ENCODE measurements at regions not wholly inside any gene's neighbourhood (a gene's known extent, or its start where the extent isn't known, plus 50 kb on each side); places are given as distances from the start of the nearest gene placed in this dataset.

DNA sequence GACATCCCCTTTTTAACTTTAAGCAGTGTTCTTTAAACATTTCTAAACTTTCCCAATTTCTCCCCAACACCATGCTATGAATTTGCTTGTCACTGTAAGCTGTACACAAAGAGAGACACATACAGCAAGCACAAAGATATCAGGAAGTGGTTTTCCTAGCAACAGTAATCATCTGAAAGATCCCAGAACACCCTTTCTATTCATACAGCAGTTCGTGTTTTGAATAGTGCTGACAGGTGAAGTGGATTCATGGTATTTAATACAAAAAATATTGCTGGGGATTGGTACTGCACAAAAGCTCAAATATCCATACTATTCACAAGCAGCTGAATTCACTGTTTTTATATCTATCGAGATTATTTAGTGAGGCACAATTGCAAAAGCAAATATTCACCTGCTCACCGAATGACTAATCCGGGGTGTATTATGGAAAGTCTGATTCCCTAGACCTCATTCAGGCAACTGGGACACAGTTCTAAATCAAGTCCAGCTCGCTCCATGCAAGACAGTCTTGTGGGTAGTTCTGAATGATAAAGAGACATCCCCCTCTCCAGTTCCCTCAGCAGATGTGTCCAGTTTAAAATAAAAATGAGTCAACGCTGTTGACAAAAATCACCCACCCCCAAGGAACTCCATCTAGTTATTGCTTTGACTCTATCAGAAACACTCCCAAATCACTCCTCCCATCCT, 107.1 kb upstream of the TSHZ2 start:
- no peak for DNase-seq (ENCODE audit: low read depth)

DNA sequence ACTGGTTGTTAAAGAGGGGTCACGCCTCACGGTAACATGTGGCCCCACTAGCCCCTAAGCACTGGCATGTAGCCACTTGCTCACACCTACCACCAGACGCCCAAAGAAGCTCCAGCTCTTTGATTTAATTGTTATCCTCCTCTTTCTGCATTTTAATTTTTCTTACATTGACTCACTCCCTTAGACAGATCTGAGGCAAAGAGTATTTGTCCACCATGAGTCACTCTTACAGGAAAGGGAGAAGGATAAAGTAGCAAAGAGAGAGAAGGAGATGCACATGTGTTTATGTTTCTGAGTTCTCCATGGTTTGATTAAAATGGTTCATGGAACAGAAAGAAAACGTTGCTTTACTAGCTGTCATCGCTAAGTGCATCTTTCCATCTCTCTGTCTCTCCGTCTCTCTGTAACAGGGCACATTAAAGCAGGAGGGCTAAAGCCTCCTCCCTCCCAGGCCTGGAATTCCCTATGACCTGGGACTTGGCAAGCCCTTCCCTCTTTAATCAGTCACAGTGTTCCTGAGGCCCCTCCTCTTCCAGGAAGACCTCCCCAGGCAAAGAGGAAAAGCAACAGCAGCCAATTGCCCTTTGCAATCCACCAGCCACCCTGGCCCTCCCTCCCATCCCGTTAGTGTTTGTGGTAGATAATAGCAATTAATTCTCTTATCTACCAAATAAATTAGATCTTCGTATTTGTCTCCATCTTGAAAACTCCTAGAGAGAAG, 112.8 kb upstream of the TSHZ2 start:
- DNase-seq (ENCODE audit: low read depth): no peak

DNA sequence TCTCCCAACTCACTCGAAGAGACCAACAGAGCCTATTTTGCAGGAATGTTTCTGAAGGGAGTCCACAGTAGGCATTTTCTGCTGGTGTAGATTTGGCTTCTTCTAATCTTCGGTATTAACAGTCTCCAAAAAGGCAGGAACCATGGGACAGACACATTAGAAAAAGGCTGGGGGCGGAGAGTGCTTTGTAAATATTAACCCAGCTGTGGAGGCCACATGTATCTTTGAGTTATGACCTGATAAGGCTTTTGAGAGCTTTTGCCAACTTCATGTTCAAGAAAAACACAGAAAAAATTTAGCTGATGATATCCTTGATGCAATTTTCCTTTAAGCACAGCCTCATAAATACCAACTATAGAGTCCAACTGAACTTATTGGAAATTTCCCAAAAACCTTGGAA, 119.4 kb upstream of the TSHZ2 start:
- no peak for DNase-seq (ENCODE audit: low read depth)

DNA sequence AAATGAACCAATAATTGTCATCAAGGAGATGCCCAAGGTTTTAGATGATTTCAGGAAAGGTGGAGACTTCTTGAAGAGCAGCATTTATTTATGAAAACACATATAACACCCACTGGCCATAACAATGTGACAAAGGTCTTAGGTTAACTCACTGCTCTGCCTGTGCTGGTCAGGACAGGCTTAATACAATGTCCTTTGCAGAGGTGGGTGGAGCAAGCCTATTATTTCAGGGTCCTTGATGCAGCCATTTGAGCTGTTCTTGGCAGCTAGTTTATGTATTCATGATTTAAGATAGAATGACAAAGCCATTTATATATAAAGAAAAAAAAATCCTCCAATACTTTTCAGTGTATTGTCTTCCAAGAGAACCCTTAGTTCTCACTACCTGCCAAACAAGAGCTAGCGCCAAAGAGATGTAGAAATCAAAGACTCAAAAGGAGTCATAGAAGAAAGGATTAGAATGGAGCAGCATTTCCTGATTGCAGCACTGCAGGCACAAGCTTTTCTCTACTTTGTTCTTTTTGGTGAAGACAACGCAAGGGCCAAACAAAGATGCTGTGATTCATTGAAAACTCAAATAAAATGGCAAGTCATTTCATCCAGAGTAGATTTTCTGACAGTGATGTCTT, 124.3 kb upstream of the TSHZ2 start:
- DNase-seq (ENCODE audit: low read depth): no peak

DNA sequence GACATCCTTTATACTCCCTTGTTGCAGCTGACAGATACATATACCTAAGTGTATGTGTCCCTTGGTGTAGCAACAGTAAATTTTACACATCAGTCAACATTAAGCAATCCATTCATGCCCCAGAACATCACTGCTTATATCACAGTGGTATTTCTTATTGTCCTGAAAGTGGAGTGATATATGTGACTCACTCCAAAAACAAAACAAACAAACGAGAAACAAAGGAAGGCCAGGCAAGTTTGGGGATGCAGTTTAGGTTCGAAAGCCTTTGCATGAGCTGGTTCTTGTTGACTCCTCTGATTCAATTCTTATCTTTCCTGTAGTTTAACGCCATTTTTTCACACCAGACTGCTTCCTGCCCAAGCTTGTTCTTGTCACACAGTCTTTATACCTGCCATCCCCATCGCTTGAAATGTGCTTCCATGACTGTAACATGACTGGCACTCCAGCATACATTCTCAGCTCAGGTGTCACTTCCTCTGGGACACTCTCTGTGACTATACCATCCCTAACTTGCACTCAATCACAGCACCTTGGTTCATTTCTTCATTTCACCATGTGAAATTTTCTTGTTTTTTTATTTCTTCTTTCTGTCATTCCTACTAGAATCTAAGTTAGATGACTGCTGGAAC, 125.0 kb upstream of the TSHZ2 start:
- DNase-seq (ENCODE audit: low read depth): no peak

DNA sequence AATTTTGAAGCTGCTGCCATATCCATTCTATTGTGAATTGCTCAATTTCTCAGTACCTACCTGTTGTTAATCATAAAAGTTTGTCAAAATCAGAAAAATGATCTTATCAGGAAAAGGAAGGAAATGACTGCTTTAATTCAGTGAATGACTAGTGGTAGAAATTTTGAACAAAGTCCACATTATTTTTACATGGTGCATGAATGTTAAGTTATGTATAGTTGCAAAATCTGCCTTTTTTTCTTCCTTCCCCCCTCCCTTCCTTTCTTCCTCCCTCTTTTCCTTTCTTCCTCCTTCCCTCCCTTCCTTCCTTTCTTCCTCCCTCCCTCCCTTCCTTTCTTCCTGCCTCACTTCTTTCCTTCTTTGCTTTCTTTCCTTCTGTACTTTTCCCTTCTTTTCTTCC, 127.1 kb upstream of the TSHZ2 start:
- DNase-seq (ENCODE audit: low read depth): no peak

DNA sequence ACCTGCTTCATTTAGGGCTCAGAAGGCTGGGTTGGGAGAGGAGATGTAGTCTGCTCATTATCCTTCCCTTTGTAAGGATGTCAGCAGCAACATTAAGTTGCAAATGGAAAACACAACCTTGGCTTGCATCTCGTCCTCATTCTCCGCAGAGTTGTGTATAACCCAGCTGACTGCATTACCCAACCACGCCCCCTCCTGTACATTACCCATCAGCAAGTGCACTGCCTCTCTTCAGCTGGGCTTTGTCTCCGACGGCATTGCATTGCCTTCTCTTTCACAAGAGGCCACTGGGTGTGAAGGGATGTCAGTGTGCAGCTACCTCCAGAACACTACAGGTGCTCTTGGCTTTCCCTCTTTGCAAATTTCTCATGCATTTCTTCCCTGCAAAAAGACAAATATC, 128.7 kb upstream of the TSHZ2 start:
- no peak for DNase-seq (ENCODE audit: low read depth)

DNA sequence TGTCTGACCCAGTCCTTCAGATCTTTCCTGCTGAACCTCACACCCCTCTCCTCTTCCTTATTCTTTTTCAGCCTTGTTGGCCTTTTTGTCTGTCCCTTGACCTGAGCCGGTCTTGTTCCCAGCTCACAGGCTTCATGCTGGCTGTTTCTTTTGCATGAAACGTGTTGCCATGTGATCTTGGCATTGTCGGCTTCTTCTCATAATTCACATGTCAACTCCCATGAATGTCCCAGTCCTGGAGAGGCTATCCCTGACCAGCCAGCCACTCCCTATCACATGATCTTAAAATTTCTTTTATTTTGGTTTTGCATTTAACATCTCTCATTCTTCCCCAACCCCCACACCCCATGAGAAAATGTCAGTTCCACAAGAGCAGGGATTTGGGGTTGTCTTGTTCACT, 131.2 kb upstream of the TSHZ2 start:
- no peak for DNase-seq (ENCODE audit: low read depth)

DNA sequence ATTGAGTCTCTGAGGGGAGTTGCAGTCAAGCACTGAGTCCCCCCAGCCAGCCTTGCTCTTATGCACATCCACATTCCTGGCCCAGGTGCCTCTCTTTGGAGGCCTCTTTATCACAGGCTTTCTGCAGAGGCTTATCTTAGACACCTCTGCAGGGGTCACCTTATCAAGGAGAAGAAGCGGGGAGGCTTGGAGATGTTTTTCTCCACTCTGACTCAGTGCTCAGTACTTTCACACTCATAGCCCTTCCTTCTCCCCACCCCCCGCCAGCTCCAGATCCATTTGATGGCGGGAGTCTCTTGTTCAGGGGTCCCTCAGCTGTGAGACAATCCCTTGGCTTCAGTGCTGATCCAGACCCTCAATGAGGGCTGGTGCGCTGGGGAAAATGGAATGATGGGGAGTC, 132.1 kb upstream of the TSHZ2 start:
- DNase-seq (ENCODE audit: low read depth): no peak

DNA sequence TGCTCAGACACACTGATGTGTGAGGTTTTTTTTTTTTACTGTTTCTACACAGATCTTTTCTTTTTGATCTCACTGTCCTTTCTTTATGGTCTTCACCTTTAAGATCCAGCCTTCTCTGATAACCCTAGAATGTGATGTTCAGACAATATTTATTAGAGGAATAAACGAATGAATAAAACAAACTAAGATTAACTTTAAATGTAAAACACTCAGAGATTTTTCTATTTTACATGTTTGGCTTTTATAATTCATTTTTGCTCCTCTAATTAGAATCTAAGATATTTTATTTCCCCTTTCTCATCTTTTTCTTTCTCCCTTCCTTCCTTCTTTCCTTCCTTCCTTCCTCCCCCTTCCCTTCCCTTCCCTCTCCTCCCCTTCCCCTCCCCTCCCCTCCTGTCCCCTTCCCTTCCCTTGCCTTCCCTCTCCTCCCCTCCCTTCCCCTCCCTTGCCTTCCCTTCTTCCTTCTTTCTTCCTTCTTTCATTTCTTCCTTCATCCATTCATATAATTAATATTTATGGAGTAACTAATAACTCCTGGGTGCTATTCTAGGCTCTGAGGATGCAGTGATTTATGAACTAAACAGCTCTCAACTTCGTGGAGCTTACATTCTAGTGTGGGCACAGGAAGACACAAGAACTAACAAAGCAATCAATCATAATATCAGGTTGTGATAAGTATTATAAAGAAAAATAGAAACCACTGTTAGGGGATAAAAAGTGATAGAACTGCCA, 133.5 kb upstream of the TSHZ2 start:
- DNase-seq (ENCODE audit: low read depth): no peak

DNA sequence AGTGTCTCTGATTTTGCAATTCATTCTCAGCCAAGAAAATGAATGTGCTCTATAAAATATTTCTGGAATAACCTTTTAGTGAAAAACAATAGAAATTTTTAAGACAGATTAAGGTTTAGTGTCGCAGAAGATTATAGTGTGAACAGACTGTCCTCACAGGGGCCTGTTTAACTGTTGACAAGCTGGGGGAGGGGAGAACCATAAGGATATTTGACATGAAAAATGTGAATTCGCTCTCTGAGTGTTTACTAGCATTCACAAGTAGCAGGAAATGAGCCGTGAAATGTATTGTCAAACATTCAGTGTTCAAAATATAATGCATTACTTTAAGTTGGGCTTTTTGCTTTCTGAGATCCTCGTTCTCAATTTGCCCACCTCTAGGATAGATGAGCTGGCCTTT, 134.8 kb upstream of the TSHZ2 start:
- no peak for DNase-seq (ENCODE audit: low read depth)

DNA sequence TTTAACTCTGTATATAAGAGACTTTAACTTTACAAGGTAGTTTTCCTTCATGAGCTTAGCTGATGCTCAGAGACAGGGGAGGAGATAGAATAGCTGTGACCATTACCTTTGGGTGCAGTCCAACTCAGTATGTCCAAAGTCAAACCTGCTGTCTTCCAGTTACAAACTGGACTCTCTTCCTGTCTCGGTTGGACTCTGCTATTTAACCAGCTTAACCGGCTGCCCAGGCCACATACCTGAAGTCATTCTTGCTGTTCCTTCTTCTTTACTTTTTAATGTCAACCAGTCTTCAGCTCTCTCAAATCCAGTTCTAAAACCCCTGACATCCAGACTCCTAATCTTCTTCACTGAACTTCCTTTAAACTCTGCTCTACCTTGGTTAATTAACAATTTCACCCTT, 138.3 kb upstream of the TSHZ2 start:
- DNase-seq (ENCODE audit: low read depth): no peak

DNA sequence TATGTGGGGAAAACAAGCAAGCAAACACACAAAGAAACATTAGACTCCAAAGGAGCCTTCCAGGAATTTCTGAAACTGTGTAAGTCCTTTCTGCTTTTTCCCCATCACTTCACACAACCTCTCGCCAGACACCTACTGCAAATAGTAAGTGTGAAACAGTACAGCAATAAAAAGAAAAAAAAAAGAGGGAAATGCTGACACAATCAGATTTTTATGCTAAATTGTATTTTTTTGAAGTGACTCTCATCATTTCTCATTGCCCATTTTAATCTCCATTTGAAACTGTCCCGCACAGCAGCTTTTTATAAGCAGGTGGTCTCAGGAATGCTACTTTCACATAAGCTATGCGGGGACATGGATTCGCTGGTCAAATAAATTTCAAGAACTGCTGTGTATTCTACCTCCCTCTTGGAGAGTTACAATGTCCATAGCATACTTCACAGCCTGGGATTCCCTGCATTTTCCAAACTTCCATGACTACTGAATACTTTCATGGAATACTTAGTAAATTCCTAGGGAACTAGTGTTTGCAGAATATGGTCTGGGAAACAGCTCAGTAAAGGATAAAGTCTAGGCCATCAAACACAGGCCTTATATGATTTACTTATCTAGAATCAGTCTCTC, 139.9 kb upstream of the TSHZ2 start:
- no peak for DNase-seq (ENCODE audit: low read depth)

DNA sequence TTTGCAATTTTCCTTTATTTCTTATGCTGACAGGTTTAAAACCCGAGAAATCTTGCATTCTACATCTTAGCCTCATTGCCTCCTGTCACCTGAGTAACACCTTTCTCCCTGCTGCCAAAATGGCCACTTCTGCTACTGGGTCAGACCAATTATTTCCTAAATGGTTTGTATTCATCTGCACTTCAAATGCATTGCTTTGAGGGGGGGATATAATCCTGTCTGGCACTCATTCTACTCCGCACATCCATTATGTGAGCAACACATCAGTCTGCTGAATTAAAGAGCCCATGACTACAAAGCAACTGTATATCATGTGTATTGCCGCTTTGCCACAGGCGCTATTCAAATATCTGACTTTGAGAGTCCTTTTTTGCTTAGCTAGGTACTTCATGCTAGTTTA, 141.6 kb upstream of the TSHZ2 start:
- DNase-seq (ENCODE audit: low read depth): no peak

DNA sequence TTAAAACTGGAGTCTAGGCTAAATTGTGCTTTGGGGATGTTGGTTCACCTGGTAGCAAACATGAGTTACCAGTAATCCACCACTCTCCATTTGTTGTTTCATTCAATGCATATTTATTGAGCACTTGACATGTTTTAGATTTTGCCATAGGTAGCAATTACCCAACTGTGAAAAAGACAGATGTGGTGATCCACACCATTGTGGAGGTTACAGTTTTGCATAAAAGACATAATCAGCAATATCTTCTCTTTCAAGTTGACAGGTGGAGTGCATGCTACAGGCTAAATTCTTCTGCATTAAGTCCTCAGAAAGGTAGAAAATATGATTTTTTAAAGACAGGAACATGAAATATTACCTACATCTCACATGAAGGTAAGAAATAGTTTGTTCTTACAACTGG, 143.0 kb upstream of the TSHZ2 start:
- no peak for DNase-seq (ENCODE audit: low read depth)

DNA sequence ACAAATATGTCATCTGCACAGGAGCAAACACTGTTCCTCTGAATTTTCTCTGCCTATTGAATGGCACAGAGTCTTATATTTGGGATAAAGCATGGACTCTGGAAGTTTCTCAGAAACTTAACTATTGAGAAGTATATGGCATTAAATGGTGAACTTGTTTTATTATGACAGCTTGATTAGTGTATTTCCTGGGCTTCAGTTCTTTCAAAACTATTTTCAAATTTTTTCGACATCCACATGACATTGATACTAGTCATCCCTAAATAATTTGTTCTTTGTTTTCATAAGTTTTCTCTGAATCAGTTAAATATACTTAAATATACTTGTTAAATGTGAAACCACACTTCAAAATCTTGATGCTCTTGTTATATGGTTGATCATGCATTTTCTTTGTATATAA, 144.0 kb upstream of the TSHZ2 start:
- DNase-seq (ENCODE audit: low read depth): no peak

DNA sequence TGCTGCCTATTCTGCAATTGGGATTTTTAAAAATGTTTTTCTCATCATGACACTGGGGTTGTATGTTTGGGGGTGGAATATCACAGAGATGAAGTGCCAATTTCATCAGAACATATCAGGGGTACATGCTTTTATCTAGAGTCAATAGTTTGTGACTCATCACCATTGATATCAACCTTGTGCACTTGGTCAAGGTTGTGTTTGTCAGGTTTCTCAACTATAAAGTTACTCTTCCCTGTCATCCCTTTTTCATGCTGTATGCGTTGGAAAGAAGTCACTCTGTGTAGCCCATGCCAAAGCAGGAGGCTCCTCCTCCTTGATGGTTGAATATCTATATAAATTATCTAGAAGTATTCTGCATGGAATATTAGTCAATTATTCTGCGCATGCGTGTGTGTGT, 145.4 kb upstream of the TSHZ2 start:
- no peak for DNase-seq (ENCODE audit: low read depth)

DNA sequence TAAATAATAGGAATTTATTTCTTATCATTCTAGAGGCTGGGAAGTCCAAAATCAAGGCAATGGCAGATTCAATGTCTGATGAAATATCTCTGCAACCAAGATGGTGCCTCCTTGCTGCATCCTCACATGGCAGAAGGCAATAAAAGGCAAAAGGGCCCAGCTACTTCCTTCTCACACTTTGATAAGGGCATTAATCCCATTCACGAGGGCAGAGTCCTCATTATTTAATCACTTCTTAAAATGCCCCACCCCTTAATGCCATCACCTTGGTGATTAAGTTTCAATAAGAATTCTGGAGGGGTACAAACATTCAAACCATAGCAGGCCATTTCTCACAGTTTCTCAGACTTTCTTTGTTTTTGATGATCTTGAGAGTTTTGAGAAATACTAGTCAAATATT, 145.8 kb upstream of the TSHZ2 start:
- no peak for DNase-seq (ENCODE audit: low read depth)

DNA sequence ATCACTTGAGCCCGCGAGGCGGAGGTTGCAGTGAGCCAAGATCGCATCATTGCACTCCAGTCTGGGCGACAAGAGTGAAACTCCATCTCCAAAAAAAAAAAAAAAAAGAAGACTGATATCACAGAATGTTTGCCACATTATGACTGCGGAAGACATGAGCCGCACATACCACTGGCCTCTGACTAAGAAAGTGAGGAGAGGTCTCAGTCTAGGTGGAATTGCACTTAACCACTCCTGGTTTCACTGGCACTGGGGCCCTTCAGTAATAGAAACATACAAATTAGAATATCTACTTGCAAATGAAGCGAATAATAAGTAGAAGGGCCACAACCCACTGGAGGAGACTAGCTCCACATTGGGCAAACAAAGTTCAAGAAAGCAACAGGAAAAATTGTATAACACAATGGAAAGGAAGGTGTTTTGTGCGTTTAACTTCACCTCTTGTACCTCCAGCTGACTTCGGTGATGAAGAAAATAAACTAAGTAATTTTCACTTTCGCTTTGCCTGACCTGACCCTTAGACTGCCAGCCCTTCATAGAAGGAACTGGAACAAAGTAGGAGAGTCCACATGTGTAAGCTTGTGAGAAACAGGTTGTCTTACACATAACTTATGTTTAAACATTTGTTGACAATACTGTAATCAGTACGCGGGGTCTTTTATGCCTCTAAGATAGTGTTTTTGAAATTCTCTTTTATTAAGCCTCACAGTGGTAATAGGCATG, 147.5 kb upstream of the TSHZ2 start:
- DNase-seq (ENCODE audit: low read depth): no peak

DNA sequence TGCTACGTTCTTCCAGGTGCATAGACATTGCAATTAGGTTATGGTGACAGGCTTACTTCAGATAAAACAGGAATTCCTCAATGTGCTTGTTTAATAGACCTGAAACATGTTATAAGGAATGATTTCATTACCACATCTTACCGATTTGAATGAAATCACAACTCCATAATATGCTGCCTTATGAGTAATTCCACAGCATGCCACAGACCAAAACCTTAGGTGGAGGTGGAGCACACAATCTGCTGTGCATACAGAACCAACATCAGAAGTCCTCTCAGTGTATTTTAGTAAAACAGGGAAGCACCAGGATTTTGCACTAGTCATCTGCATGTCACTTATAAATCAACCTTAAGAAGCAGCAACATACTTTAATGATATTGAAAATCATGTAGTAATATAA, 148.9 kb upstream of the TSHZ2 start:
- DNase-seq (ENCODE audit: low read depth): no peak

DNA sequence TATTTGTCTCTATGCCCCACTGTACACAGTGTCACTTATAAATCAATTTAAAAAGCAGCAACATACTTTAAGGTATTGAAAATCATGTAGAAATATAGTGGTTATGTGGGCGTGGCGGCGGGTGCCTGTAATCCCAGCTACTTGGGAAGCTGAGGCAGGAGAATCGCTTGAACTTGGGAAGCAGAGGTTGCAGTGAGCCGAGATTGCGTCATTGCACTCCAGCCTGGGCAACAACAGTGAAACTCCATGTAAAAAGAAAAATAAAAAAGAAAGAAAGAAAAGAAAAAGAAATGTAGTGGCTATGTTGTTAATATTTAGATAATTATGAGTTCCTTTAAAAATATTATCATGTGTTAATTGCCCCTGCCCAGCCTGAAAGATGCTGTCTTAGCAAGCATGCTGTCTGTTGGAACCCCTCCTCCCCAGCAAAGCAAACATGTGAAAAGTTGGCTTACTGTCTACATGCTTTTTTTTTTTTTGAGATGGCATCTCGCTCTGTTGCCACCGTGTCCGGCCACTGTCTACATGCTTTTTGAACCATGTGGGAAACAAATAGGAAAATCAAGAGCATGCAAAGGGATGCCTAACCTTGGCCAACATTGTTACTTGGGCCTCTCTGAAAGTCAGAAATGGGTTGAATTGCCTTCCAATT, 151.4 kb upstream of the TSHZ2 start:
- no peak for DNase-seq (ENCODE audit: low read depth)

All from EH (cell line).